ENCODE measurements at regions not wholly inside any gene's neighbourhood (a gene's known extent, or its start where the extent isn't known, plus 50 kb on each side); places are given as distances from the start of the nearest gene placed in this dataset.

DNA sequence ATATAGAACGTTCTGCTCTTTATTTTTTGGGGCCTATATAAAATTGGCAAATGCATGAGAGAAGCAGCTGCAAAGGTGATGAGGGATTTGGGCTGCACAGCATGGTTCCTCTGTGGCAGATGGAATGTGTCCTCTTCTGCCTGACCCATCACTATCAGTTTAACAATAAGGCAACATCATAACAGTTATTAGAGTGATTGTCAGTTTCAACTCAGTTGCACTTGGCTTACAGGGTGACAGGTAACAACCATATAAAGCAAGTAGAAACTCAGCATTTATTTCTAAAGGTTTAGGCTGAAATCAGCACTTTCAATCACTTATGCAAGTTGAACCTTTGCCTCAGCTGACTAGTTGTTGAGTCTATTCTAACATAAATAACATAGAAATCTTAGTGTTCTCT is 935.4 kb upstream of the CHORDC1 start:
- TF ChIP-seq CTCF (IDR thresholded peaks at IDR 0.05; ENCODE audit: poor library complexity, severe bottlenecking): no peak
- ATAC-seq (ENCODE audit: low read depth) (no peak), DNase-seq (ENCODE audit: low spot score) (no peak)
- Histone ChIP-seq H3K27ac (ENCODE audit: poor library complexity, severe bottlenecking) (peak overlapping the region; percentile 43), H3K4me1 (ENCODE audit: insufficient read depth, poor library complexity, severe bottlenecking) (peaks cover 21% of the 10 kb centered on the region), H3K9me3 (ENCODE audit: severe bottlenecking) (no peaks in the 10 kb centered on the region), H3K27me3 (ENCODE audit: insufficient read depth, poor library complexity, severe bottlenecking) (no peaks in the 10 kb centered on the region), H3K36me3 (ENCODE audit: low read depth) (no peaks in the 10 kb centered on the region), H3K4me3 (ENCODE audit: severe bottlenecking) (no peak overlapping the region)

GRCh38 chr11:91156041-91156440 is 933.2 kb upstream of the CHORDC1 start:
- Histone ChIP-seq H3K9me3 (ENCODE audit: severe bottlenecking) (peaks cover 5% of the 10 kb centered on the region), H3K4me3 (ENCODE audit: severe bottlenecking) (no peak overlapping the region), H3K36me3 (ENCODE audit: low read depth) (no peaks in the 10 kb centered on the region), H3K27ac (ENCODE audit: poor library complexity, severe bottlenecking) (no peak overlapping the region), H3K27me3 (ENCODE audit: insufficient read depth, poor library complexity, severe bottlenecking) (no peaks in the 10 kb centered on the region), H3K4me1 (ENCODE audit: insufficient read depth, poor library complexity, severe bottlenecking) (peaks cover 18% of the 10 kb centered on the region)
- ATAC-seq (ENCODE audit: low read depth) (no peak), DNase-seq (ENCODE audit: low spot score) (no peak)
- no peak for TF ChIP-seq CTCF (IDR thresholded peaks at IDR 0.05; ENCODE audit: poor library complexity, severe bottlenecking)

- no peak for TF ChIP-seq CTCF (IDR thresholded peaks at IDR 0.05; ENCODE audit: poor library complexity, severe bottlenecking)
- no peak for DNase-seq (ENCODE audit: low spot score)
- Histone ChIP-seq H3K9me3 (ENCODE audit: severe bottlenecking) (peaks cover 7% of the 10 kb centered on the region), H3K4me3 (ENCODE audit: severe bottlenecking) (no peak overlapping the region), H3K27me3 (ENCODE audit: insufficient read depth, poor library complexity, severe bottlenecking) (no peaks in the 10 kb centered on the region), H3K27ac (ENCODE audit: poor library complexity, severe bottlenecking) (no peak overlapping the region), H3K4me1 (ENCODE audit: insufficient read depth, poor library complexity, severe bottlenecking) (no peaks in the 10 kb centered on the region), H3K36me3 (ENCODE audit: low read depth) (no peaks in the 10 kb centered on the region)
- ATAC-seq (ENCODE audit: low read depth): no peak
Observed at GRCh38 chr11:91147885-91148284, 925.0 kb upstream of the CHORDC1 start.

- no peak for ATAC-seq (ENCODE audit: low read depth)
- DNase-seq (ENCODE audit: low spot score): no peak
- Histone ChIP-seq H3K9me3 (ENCODE audit: severe bottlenecking) (no peaks in the 10 kb centered on the region), H3K4me3 (ENCODE audit: severe bottlenecking) (no peak overlapping the region), H3K27me3 (ENCODE audit: insufficient read depth, poor library complexity, severe bottlenecking) (no peaks in the 10 kb centered on the region), H3K27ac (ENCODE audit: poor library complexity, severe bottlenecking) (no peak overlapping the region), H3K36me3 (ENCODE audit: low read depth) (no peaks in the 10 kb centered on the region), H3K4me1 (ENCODE audit: insufficient read depth, poor library complexity, severe bottlenecking) (no peaks in the 10 kb centered on the region)
- no peak for TF ChIP-seq CTCF (IDR thresholded peaks at IDR 0.05; ENCODE audit: poor library complexity, severe bottlenecking)
Observed at GRCh38 chr11:91141655-91142054, 918.8 kb upstream of the CHORDC1 start.

DNA sequence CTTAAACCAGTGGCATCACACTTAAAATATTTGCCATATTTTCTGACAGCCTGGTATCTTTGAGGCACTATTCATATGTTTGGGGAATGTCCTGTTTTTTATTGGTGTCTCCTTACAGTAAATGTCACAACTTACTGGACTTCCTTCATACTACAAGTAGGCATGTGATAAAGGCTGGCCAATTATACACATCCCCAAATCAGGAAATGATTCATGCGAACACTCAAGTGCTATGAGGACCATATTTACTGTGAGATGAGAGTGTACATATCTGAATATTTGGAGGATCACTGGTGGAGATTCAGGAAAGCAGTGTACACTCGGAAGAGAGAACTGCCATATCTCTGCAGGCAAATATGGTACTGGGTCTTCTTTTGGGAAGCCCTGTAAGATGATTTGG is 913.8 kb upstream of the CHORDC1 start:
- no peak overlapping the region for H3K4me3 ChIP-seq (ENCODE audit: severe bottlenecking)
- DNase-seq (ENCODE audit: low spot score) (no peak), ATAC-seq (ENCODE audit: low read depth) (no peak)
- H3K27ac ChIP-seq (ENCODE audit: poor library complexity, severe bottlenecking): no peak overlapping the region
- no peaks in the 10 kb centered on the region for H3K36me3 ChIP-seq (ENCODE audit: low read depth)
- no peaks in the 10 kb centered on the region for H3K9me3 ChIP-seq (ENCODE audit: severe bottlenecking)
- no peaks in the 10 kb centered on the region for H3K27me3 ChIP-seq (ENCODE audit: insufficient read depth, poor library complexity, severe bottlenecking)
- H3K4me1 ChIP-seq (ENCODE audit: insufficient read depth, poor library complexity, severe bottlenecking): no peaks in the 10 kb centered on the region
- no peak for TF ChIP-seq CTCF (IDR thresholded peaks at IDR 0.05; ENCODE audit: poor library complexity, severe bottlenecking)
